GM11168 (cell line): ENCODE measurements at regions not wholly inside any gene's neighbourhood (a gene's known extent, or its start where the extent isn't known, plus 50 kb on each side); places are given as distances from the start of the nearest gene placed in this dataset.

Experiments
- in situ Hi-C: fragments of 300-500 bp; cut with MboI; formaldehyde crosslinking; loops from one replicate; pipeline ENCODE4 v1.12.0; 2022; ENCODE audit warnings: low sequenced_read_pairs; ENCODE audit not compliant: unreplicated experiment

- in situ Hi-C loops: loop anchor here (10.0 kb wide), 1 partner anchor 63 kb away; the partner anchor contains the start of gene HPF1
Observed at GRCh38 chr4:169818063-169818679, 60.4 kb upstream of the HPF1 start.

DNA sequence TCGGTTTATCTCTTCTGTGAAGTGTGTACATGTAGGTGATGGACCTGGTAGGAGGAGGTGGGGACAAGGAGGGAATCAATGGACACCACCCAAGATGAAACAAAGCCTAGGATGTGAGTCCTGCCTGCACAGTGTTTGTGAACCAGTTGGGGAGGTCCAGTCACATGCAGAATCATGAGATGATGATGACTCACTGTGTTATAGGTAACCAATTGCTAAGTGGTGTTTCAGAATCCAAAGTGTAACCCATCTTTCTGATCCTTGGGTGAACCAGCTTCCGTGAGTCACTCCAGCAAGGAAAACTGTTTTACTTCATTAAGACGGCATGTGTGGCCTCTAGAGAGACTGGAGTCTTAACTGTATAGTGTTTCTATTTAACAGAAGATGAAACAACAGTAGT is 57.9 kb upstream of the HPF1 start:
- in situ Hi-C loops: loop anchor here (10.0 kb wide), 1 partner anchor 61 kb away; the partner anchor contains the start of gene HPF1

GRCh38 chr4:169811476-169811875 is 53.7 kb upstream of the HPF1 start:
- in situ Hi-C loops: loop anchor here (10.0 kb wide), 1 partner anchor 57 kb away; the partner anchor contains the start of gene HPF1

- in situ Hi-C loops: loop anchor here (10.0 kb wide), 1 partner anchor 56 kb away; the partner anchor contains the start of gene HPF1
Observed at GRCh38 chr4:169810325-169811323, 52.9 kb upstream of the HPF1 start.

DNA sequence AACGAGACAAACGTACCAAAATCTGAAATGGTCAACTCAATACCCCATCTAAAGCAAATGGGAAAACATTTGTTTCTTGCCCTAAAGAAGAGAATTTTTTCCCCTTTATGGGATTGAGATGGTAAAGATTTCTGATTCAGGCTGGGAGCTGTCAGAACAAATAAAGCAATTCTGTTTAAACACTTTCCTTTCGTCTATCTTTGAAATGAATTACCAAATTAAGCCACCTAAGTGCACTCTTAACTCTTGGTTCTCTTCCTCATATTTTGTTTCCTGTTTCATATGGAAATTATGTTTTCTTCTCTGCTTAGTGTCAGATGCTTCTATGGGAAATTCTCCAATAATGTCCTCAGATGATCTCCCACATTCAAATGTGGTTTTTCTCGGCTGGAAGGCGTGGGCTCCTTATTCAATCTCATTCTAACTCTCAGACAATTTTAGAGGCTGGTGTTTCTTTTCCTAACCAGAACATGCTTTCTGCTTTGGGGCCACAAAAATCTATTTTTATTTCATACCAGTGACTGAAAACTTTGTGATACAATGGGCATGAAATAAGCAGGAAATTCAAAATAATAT is 50.3 kb upstream of the HPF1 start:
- in situ Hi-C loops: loop anchor here (10.0 kb wide), 1 partner anchor 237 kb away; no protein-coding TSS in a partner anchor
